Spinal cord (tissue), 9 donors: ENCODE measurements at regions not wholly inside any gene's neighbourhood (a gene's known extent, or its start where the extent isn't known, plus 50 kb on each side); places are given as distances from the start of the nearest gene placed in this dataset.

Source experiments
- DNase-seq, 6 donors: peaks; one replicate each; pipeline versions ENCODE4 v3.0.0 to v3.0.0-alpha.2; 2013 to 2015; ENCODE audit warnings: low spot score in 6 of 6, low read depth in 4 of 6
- H3K27ac ChIP-seq: one replicate; pipeline ENCODE4 v1.5.1; 2013; ENCODE audit warnings: low read depth, low read length, control low read depth
- H3K27me3 ChIP-seq: one replicate; pipeline ENCODE4 v1.6.1; 2013; ENCODE audit warnings: low read length; ENCODE audit not compliant: control insufficient read depth, insufficient read depth
- H3K36me3 ChIP-seq: one replicate; pipeline ENCODE4 v1.6.1; 2013; ENCODE audit warnings: low read length; ENCODE audit not compliant: control insufficient read depth, insufficient read depth
- H3K4me1 ChIP-seq: one replicate; pipeline ENCODE4 v1.6.1; 2013; ENCODE audit warnings: low read length; ENCODE audit not compliant: control insufficient read depth, insufficient read depth
- H3K4me3 ChIP-seq: one replicate; pipeline ENCODE4 v1.5.1; 2013; ENCODE audit warnings: low read depth, low read length, control low read depth
- H3K9me3 ChIP-seq: one replicate; pipeline ENCODE4 v1.6.1; 2013; ENCODE audit warnings: low read length; ENCODE audit not compliant: control insufficient read depth, insufficient read depth
- WGBS: methylation state at CpG from one replicate; pipeline ENCODE4 v1.1.5; 2013; ENCODE audit warnings: missing lambda C conversion rate; ENCODE audit not compliant: insufficient coverage; 5-methylcytosine and 5-hydroxymethylcytosine counted together
- donor health status: healthy.

DNA sequence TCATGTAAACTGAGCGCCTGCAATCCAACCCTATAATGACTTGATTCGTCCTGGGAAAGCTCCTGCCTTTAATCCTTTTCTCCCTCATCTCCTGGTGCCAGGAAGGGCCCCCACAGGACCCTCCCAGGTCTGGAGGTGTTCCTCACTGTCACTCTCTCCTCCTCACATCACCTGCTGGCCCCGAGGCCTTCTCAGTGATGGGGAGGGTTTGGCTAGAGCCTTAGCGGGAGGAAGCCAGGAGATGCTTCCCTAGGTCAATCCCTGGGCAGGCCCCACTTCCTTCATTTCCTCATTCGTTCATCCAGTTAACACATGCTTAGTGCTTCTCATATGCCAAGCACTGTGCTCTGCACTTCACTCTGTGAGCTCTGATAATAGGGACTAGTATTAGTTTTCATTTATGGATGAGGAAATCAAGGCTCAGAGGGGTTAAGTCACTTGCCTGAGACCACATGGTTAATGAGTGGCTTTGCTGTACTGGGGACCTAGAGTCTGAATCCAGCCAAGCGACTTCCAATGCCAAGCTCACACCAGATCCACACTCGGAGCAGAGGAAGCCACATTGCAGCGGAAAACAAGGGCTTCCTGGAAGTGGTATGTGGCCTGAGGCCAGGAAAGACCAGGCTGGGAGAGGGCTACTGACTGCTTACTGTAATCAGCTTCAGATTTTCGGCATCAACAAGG, 50.3 kb upstream of the CHRNB4 start:
- Histone ChIP-seq H3K27me3 (no peaks in the 10 kb centered on the region), H3K27ac (no peak overlapping the region), H3K4me1 (no peaks in the 10 kb centered on the region), H3K36me3 (no peaks in the 10 kb centered on the region), H3K9me3 (no peaks in the 10 kb centered on the region), H3K4me3 (no peak overlapping the region)
- DNase-seq = no peak
- WGBS = 68% methylated on average over 4 of the region's 9 CpGs
